ENCODE measurements at regions not wholly inside any gene's neighbourhood (a gene's known extent, or its start where the extent isn't known, plus 50 kb on each side); places are given as distances from the start of the nearest gene placed in this dataset.

DNA sequence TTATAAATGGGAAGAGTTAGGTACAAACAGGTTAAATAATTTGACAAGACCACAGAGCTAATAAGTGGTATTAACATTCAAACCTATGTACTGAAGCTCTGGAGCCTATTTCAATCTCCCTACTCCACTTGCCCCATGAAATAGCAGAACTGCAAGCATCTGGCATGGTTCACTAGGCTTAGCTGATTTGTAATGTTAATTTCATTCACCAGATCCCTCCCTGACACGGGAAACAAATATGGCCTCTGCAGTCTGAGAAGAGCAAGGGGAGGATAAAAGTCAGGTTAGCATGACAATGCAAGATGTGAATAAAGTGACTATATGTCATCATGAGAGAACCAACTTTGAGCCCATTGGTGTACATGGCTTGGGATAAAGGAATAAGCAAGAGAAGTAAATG lies 428.8 kb downstream of the BRINP1 start:
- TF ChIP-seq POLR2A (IDR thresholded peaks at IDR 0.05), result no peak
- no peak for TF ChIP-seq POLR2AphosphoS5 (IDR thresholded peaks at IDR 0.05)
- TF ChIP-seq, protein P1, sequence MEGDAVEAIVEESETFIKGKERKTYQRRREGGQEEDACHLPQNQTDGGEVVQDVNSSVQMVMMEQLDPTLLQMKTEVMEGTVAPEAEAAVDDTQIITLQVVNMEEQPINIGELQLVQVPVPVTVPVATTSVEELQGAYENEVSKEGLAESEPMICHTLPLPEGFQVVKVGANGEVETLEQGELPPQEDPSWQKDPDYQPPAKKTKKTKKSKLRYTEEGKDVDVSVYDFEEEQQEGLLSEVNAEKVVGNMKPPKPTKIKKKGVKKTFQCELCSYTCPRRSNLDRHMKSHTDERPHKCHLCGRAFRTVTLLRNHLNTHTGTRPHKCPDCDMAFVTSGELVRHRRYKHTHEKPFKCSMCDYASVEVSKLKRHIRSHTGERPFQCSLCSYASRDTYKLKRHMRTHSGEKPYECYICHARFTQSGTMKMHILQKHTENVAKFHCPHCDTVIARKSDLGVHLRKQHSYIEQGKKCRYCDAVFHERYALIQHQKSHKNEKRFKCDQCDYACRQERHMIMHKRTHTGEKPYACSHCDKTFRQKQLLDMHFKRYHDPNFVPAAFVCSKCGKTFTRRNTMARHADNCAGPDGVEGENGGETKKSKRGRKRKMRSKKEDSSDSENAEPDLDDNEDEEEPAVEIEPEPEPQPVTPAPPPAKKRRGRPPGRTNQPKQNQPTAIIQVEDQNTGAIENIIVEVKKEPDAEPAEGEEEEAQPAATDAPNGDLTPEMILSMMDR (IDR thresholded peaks at IDR 0.05), result no peak

Measured in upper lobe of left lung (tissue), 4 donors.